H1 (cell line): ENCODE measurements at regions not wholly inside any gene's neighbourhood (a gene's known extent, or its start where the extent isn't known, plus 50 kb on each side); places are given as distances from the start of the nearest gene placed in this dataset.

Source experiments
- CTCF ChIA-PET: fragments of 300-600 bp; sonication (Branson Sonifier 250); formaldehyde crosslinking; loops from one replicate; lab custom pipeline; 2021; ENCODE audit not compliant: partially characterized antibody; lab: Charles Lee
- POLR2A ChIA-PET: fragments of 300-600 bp; sonication (Branson Sonifier 250); formaldehyde crosslinking; loops from one replicate; lab custom pipeline; 2021; ENCODE audit warnings: inconsistent platforms; ENCODE audit not compliant: partially characterized antibody; lab: Charles Lee
- DNase-seq, 2 experiments: peaks; one replicate each; pipeline versions ENCODE4 v3.0.0 to v3.0.0-alpha.2; 2010 to 2022; ENCODE audit warnings: low spot score in 2 of 2, low read depth in 1 of 2, mixed read lengths in 1 of 2
- FAIRE-seq: peaks from 2 replicates; lab custom pipeline; 2011; peaks lifted over from hg19 to GRCh38; lab: Jason Lieb, UNC
- H2AFZ ChIP-seq: 2 replicates; pipeline ENCODE4 v1.8.1; 2012; ENCODE audit warnings: low read length, inconsistent platforms
- H2AK5ac ChIP-seq: 2 replicates; pipeline ENCODE4 v1.6.1; 2013; ENCODE audit warnings: low read depth, low read length
- H2BK120ac ChIP-seq: replicated peaks from 2 replicates; pipeline ENCODE3; 2013; ENCODE audit warnings: low read depth, low read length, inconsistent platforms
- H2BK12ac ChIP-seq: 2 replicates; pipeline ENCODE4 v1.6.1; 2013; ENCODE audit warnings: low read depth, low read length
- H2BK15ac ChIP-seq: 2 replicates; pipeline ENCODE4 v1.6.1; 2013; ENCODE audit warnings: low read length
- H2BK20ac ChIP-seq: 2 replicates; pipeline ENCODE4 v1.6.1; 2013; ENCODE audit warnings: low read length
- H2BK5ac ChIP-seq: 2 replicates; pipeline ENCODE4 v1.6.1; 2013; ENCODE audit warnings: low read depth, low read length
- H3K14ac ChIP-seq: 2 replicates; pipeline ENCODE4 v1.6.1; 2013; ENCODE audit warnings: inconsistent platforms; ENCODE audit not compliant: insufficient read length
- H3K18ac ChIP-seq: 2 replicates; pipeline ENCODE4 v1.6.1; 2013; ENCODE audit warnings: low read length; ENCODE audit errors: extremely low read depth
- H3K23ac ChIP-seq: 2 replicates; pipeline ENCODE4 v1.6.1; 2013; ENCODE audit warnings: inconsistent platforms; ENCODE audit not compliant: insufficient read length
- H3K23me2 ChIP-seq: 2 replicates; pipeline ENCODE4 v1.6.1; 2013; ENCODE audit warnings: low read depth, low read length
- H3K27ac ChIP-seq: 2 replicates; pipeline ENCODE4 v1.6.1; 2011; ENCODE audit warnings: low read depth, low read length, inconsistent platforms
- H3K27me3 ChIP-seq, 4 experiments: replicated peaks in 1 of 4; 1 replicate in 1 of 4; 2 replicates in 3 of 4; pipeline versions ENCODE4 v1.6.1 to v1.8.1; 2011 to 2013; ENCODE audit warnings: low read length in 3 of 4, mild to moderate bottlenecking in 3 of 4, inconsistent platforms in 2 of 4, mixed read lengths in 2 of 4, moderate library complexity in 1 of 4; ENCODE audit not compliant: control insufficient read depth in 3 of 4, insufficient read depth in 3 of 4; ENCODE audit errors: extremely low read depth in 1 of 4
- H3K36me3 ChIP-seq, 4 experiments: 2 replicates each; pipeline versions ENCODE4 v1.6.1 to v1.8.1; 2011 to 2013; ENCODE audit warnings: mild to moderate bottlenecking in 4 of 4, low read length in 3 of 4, moderate library complexity in 2 of 4, control low read depth in 1 of 4, inconsistent platforms in 1 of 4; ENCODE audit not compliant: insufficient read depth in 4 of 4, control insufficient read depth in 2 of 4
- H3K4ac ChIP-seq: replicated peaks from 2 replicates; pipeline ENCODE3; 2013; ENCODE audit warnings: low read length, low read depth, mixed read lengths, inconsistent platforms; ENCODE audit not compliant: insufficient read length
- H3K4me1 ChIP-seq, 4 experiments: replicated peaks in 1 of 4; 1 replicate in 1 of 4; 2 replicates in 3 of 4; pipeline versions ENCODE4 v1.6.1 to v1.8.1; 2011 to 2013; ENCODE audit warnings: low read length in 3 of 4, inconsistent platforms in 2 of 4, mixed read lengths in 1 of 4; ENCODE audit not compliant: insufficient read depth in 4 of 4, control insufficient read depth in 3 of 4
- H3K4me2 ChIP-seq, 2 experiments: 2 replicates each; pipeline versions ENCODE4 v1.6.1 to v1.8.1; 2011 to 2013; ENCODE audit warnings: low read depth in 2 of 2, low read length in 2 of 2, control low read depth in 1 of 2, inconsistent platforms in 1 of 2, mild to moderate bottlenecking in 1 of 2; ENCODE audit not compliant: insufficient read depth in 1 of 2
- H3K4me3 ChIP-seq, 4 experiments: fragments of 200-600, 300-600 bp in 1 of 4; sonication (generic), shearing (Covaris generic), sonication (Bioruptor Twin) in 1 of 4; 2 replicates each; pipeline versions ENCODE4 v1.5.1 to v1.8.1; 2011 to 2016; ENCODE audit warnings: low read length in 4 of 4, low read depth in 3 of 4, control low read depth in 2 of 4, inconsistent platforms in 2 of 4, mild to moderate bottlenecking in 2 of 4, mixed read lengths in 1 of 4, moderate library complexity in 1 of 4; ENCODE audit not compliant: insufficient read depth in 2 of 4; ENCODE audit errors: extremely low read depth in 1 of 4
- H3K56ac ChIP-seq: replicated peaks from 2 replicates; pipeline ENCODE3; 2013; ENCODE audit warnings: low read depth, mild to moderate bottlenecking, mixed read lengths, low read length, inconsistent platforms; ENCODE audit not compliant: insufficient read length
- H3K79me1 ChIP-seq: 2 replicates; pipeline ENCODE4 v1.6.1; 2013; ENCODE audit warnings: low read depth, low read length, control low read depth
- H3K79me2 ChIP-seq, 2 experiments: 2 replicates each; pipeline versions ENCODE4 v1.6.1 to v1.8.1; 2012 to 2013; ENCODE audit warnings: low read length in 2 of 2, mild to moderate bottlenecking in 2 of 2, inconsistent platforms in 1 of 2; ENCODE audit not compliant: insufficient read depth in 2 of 2, control insufficient read depth in 1 of 2
- H3K9ac ChIP-seq, 4 experiments: replicated peaks in 1 of 4; 1 replicate in 1 of 4; 2 replicates in 3 of 4; pipeline versions ENCODE4 v1.6.1 to v1.8.1; 2011 to 2013; ENCODE audit warnings: low read depth in 3 of 4, low read length in 3 of 4, control low read depth in 2 of 4, mild to moderate bottlenecking in 2 of 4, moderate library complexity in 2 of 4, inconsistent platforms in 1 of 4; ENCODE audit errors: extremely low read depth in 1 of 4
- H3K9me3 ChIP-seq, 2 experiments: 2 replicates each; pipeline versions ENCODE4 v1.6.1 to v1.8.1; 2012 to 2013; ENCODE audit warnings: mild to moderate bottlenecking in 2 of 2, moderate library complexity in 2 of 2, control low read depth in 1 of 2, inconsistent platforms in 1 of 2, low read depth in 1 of 2, low read length in 1 of 2, mixed read lengths in 1 of 2; ENCODE audit not compliant: insufficient read depth in 2 of 2
- H4K20me1 ChIP-seq, 2 experiments: replicated peaks in 1 of 2; 2 replicates each; pipeline versions ENCODE3 to v1.8.1; 2011 to 2013; ENCODE audit warnings: inconsistent platforms in 2 of 2, low read length in 2 of 2, mild to moderate bottlenecking in 1 of 2; ENCODE audit not compliant: insufficient read depth in 2 of 2, control insufficient read depth in 1 of 2
- H4K5ac ChIP-seq: 2 replicates; pipeline ENCODE4 v1.6.1; 2013; ENCODE audit warnings: low read length, low read depth, mixed read lengths, inconsistent platforms; ENCODE audit not compliant: insufficient read length
- H4K8ac ChIP-seq: 2 replicates; pipeline ENCODE4 v1.8.0; 2013; ENCODE audit warnings: mild to moderate bottlenecking, moderate library complexity, low read length, inconsistent platforms; ENCODE audit not compliant: insufficient read depth; ENCODE audit errors: extremely low read depth
- H4K91ac ChIP-seq: replicated peaks from 2 replicates; pipeline ENCODE3; 2013; ENCODE audit warnings: low read length, mixed read lengths, inconsistent platforms; ENCODE audit not compliant: insufficient read length
- BCL11A ChIP-seq, 2 experiments: IDR thresholded peaks; one replicate each; pipeline ENCODE4 v1.6.1; 2011; ENCODE audit warnings: low read depth in 2 of 2, low read length in 2 of 2, mild to moderate bottlenecking in 2 of 2
- EZH2 ChIP-seq: fragments of 200-600 bp; sonication (generic); IDR thresholded peaks from 2 replicates; pipeline ENCODE4 v1.7.1; 2012; ENCODE audit warnings: low read depth, mild to moderate bottlenecking, moderate library complexity, low read length, inconsistent platforms; ENCODE audit not compliant: severe bottlenecking
- WGBS, 2 experiments: shearing (Covaris generic) in 1 of 2; methylation state at CpG; one replicate each; pipeline versions ENCODE4 v1.1.6 to v1.1.7; 2013 to 2015; ENCODE audit warnings: low lambda C conversion rate in 2 of 2, mixed read lengths in 2 of 2, inconsistent platforms in 1 of 2, low coverage in 1 of 2, missing lambda C conversion rate in 1 of 2; ENCODE audit not compliant: insufficient replicate concordance in 2 of 2, insufficient coverage in 1 of 2, insufficient read length in 1 of 2; ENCODE audit errors: extremely low coverage in 1 of 2, missing lambda C conversion rate in 1 of 2; 5-methylcytosine and 5-hydroxymethylcytosine counted together

- no peak overlapping the region for H2AFZ ChIP-seq
- H3K27me3 ChIP-seq, result no peaks in the 10 kb centered on the region
- TF ChIP-seq EZH2 (no peak), BCL11A (IDR thresholded peaks at IDR 0.05; ENCODE audit: low read depth in 2 of 2, low read length in 2 of 2) (no peak)
- no peak overlapping the region for H3K4me2 ChIP-seq
- no peak overlapping the region for H3K18ac ChIP-seq
- no peak overlapping the region for H2BK12ac ChIP-seq
- H3K9ac ChIP-seq, result no peak overlapping the region
- no peak overlapping the region for H2BK120ac ChIP-seq
- peaks cover 0 to 3% (median 2%) of the 10 kb centered on the region in 4 experiments; a peak in 3 of 7 replicates for H3K4me1 ChIP-seq
- H3K4ac ChIP-seq, result no peak overlapping the region
- WGBS, 2 experiments, result 88% methylated on average over 1 of the region's 1 CpG; no CpG with 5 or more reads in 1 of the 2 experiments
- H4K20me1 ChIP-seq, result peaks cover 0 to 4% of the 10 kb centered on the region in 2 experiments
- no peak overlapping the region for H3K14ac ChIP-seq
- H3K36me3 ChIP-seq, result no peaks in the 10 kb centered on the region; a peak in 1 of 8 replicates
- no peak overlapping the region for H3K56ac ChIP-seq
- H3K9me3 ChIP-seq, result no peaks in the 10 kb centered on the region
- H3K23me2 ChIP-seq, result no peaks in the 10 kb centered on the region
- no peak overlapping the region for H4K8ac ChIP-seq
- H3K4me3 ChIP-seq, result no peak overlapping the region
- H2AK5ac ChIP-seq, result no peak overlapping the region
- POLR2A ChIA-PET, result no interaction called here
- no peak for DNase-seq
- H2BK5ac ChIP-seq, result no peak overlapping the region
- CTCF ChIA-PET, result interaction anchor here (0.6 kb wide), 1 partner anchor 32 kb away, joined by 3 read pairs; no protein-coding TSS in a partner anchor
- no peak overlapping the region for H3K23ac ChIP-seq
- H4K5ac ChIP-seq, result no peak overlapping the region
- no peak for FAIRE-seq
- H3K79me2 ChIP-seq, result no peaks in the 10 kb centered on the region
- no peak overlapping the region for H2BK15ac ChIP-seq
- H3K27ac ChIP-seq, result no peak overlapping the region
- no peak overlapping the region for H4K91ac ChIP-seq
- no peak overlapping the region for H2BK20ac ChIP-seq
- H3K79me1 ChIP-seq, result no peaks in the 10 kb centered on the region
These were observed 299.3 kb upstream of the EEF2KMT start for GRCh38 chr16:5396880-5397279.
